ENCODE measurements at regions not wholly inside any gene's neighbourhood (a gene's known extent, or its start where the extent isn't known, plus 50 kb on each side); places are given as distances from the start of the nearest gene placed in this dataset.

DNA sequence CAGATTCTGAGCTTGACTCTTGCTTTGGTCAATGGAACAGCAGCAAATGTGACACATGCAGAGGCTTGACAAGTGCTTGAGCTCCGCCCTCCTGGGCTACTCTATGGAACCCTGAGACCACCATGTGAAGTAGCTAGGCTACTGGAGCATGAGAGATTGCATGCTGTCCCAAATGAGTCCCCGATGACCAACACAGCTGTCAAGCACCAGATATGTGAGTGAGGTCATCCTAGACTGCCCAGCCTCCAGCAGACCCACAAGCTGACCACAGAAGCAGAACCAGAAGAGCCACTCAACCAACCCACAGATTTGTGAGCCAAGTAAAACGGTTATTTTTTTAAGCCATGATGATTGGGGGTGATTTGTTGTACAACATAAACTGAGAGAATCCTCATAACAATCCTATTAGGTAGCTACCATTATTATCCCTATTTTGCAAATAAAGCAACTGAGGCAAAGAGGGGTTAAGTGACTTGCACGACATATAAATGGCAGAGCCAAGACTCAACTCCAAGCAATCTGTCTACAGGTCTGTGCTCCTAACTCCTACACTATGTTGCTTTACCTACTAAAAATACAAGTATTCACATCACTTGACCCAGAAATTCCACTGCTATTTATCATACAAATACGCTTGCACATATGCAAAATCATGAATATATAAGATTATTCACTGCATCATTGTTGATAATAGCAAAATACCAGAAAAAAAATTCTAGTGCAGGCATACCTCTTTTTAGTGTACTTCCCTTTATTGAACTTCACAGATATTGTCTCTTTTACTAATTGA lies 136.2 kb downstream of the NDUFA12 start:
- 91% methylated on average over 4 of the region's 5 CpGs for WGBS (ENCODE audit: insufficient coverage)
- Mint-ChIP-seq H3K36me3 (no peaks in the 10 kb centered on the region), H3K27me3 (ENCODE audit: low read depth in 2 of 2) (peaks cover 18 to 32% of the 10 kb centered on the region in 2 donors), H3K4me3 (no peak overlapping the region), H3K27ac (no peak overlapping the region), H3K9me3 (no peaks in the 10 kb centered on the region), H3K4me1 (no peaks in the 10 kb centered on the region)
- peaks cover 3% of the 10 kb centered on the region for H3K27me3 ChIP-seq (ENCODE audit: control insufficient read depth, insufficient read depth, low read length)
- H3K9me3 ChIP-seq (ENCODE audit: control insufficient read depth, insufficient read depth, low read length) = no peaks in the 10 kb centered on the region
- H3K27ac ChIP-seq (ENCODE audit: low read length) = no peak overlapping the region
- H3K36me3 ChIP-seq (ENCODE audit: control insufficient read depth, insufficient read depth, low read length) = no peaks in the 10 kb centered on the region
- TF ChIP-seq, protein P1, sequence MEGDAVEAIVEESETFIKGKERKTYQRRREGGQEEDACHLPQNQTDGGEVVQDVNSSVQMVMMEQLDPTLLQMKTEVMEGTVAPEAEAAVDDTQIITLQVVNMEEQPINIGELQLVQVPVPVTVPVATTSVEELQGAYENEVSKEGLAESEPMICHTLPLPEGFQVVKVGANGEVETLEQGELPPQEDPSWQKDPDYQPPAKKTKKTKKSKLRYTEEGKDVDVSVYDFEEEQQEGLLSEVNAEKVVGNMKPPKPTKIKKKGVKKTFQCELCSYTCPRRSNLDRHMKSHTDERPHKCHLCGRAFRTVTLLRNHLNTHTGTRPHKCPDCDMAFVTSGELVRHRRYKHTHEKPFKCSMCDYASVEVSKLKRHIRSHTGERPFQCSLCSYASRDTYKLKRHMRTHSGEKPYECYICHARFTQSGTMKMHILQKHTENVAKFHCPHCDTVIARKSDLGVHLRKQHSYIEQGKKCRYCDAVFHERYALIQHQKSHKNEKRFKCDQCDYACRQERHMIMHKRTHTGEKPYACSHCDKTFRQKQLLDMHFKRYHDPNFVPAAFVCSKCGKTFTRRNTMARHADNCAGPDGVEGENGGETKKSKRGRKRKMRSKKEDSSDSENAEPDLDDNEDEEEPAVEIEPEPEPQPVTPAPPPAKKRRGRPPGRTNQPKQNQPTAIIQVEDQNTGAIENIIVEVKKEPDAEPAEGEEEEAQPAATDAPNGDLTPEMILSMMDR (IDR thresholded peaks at IDR 0.05) = no peak
- H3K4me3 ChIP-seq (ENCODE audit: low read length) = no peak overlapping the region
- H3K4me1 ChIP-seq (ENCODE audit: control insufficient read depth, insufficient read depth, low read length) = no peaks in the 10 kb centered on the region
- ATAC-seq = no peak
- intact Hi-C loops (cut with micrococcal nuclease) = no loop called here
- no peak for DNase-seq

DNA sequence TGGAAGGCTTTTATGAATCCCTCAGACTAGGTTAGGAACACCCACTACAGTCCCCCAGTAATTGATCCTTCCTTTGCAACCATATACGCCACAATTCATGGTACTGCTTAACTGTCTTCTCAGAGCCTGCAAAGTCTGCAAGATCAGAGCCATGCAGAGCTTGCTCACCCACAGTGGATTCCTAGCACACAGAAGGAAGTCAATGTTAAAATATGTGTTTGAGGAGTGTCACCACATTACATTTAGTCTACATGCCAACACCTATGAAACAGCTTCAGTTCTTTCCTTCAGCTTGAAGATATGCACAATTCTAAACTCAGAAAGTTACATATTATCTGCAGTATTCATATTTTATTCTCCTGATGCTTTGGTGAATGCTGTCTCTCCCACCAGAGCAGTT lies 138.5 kb downstream of the NDUFA12 start:
- Mint-ChIP-seq H3K27ac (no peak overlapping the region), H3K9me3 (no peaks in the 10 kb centered on the region), H3K4me1 (no peaks in the 10 kb centered on the region), H3K27me3 (ENCODE audit: low read depth in 2 of 2) (peaks cover under 1 to 17% of the 10 kb centered on the region in 2 donors), H3K36me3 (no peaks in the 10 kb centered on the region), H3K4me3 (no peak overlapping the region)
- Histone ChIP-seq H3K27ac (ENCODE audit: low read length) (no peak overlapping the region), H3K36me3 (ENCODE audit: control insufficient read depth, insufficient read depth, low read length) (no peaks in the 10 kb centered on the region), H3K4me1 (ENCODE audit: control insufficient read depth, insufficient read depth, low read length) (no peaks in the 10 kb centered on the region), H3K4me3 (ENCODE audit: low read length) (no peak overlapping the region), H3K9me3 (ENCODE audit: control insufficient read depth, insufficient read depth, low read length) (no peaks in the 10 kb centered on the region), H3K27me3 (ENCODE audit: control insufficient read depth, insufficient read depth, low read length) (no peaks in the 10 kb centered on the region)
- no peak for ATAC-seq
- intact Hi-C loops (cut with micrococcal nuclease) = no loop called here
- DNase-seq = no peak
- TF ChIP-seq, protein P1 (IDR thresholded peaks at IDR 0.05) = no peak
- WGBS (ENCODE audit: insufficient coverage) = 94% methylated on average over 1 of the region's 1 CpG

DNA sequence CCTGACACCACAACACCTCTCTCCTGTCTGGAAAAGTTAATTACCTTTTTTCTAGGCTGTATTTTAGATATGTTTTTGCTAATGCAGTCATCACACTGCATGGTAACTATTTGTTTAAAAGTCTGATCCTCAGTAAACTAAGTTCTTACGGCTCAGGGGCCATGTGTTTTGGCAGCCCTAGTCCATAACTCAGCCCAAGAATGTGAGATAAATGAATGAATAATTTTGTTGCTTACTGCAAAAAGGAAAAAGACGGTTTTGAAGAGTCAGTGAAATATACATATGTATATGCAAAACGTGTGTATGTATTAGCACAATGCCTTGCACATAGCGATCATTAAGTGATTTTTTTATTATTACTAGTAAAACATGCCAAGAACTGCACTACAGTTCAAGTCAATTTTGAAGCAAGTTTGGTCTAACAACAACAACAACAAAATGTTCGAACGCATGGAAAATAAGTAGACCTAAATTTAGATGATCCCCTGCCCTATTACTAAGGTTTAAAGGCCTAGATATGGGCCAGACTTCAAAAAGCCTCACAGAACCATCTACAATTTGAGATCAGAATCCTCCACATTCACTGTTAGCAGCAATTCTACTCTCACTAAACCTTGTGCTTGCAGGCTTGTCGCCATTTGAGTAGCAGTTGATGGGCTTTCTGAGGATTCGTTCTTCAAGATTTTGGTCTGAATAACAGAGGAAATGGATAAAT lies 140.0 kb downstream of the NDUFA12 start:
- H3K4me3 Mint-ChIP-seq = no peak overlapping the region
- DNase-seq (no peak), ATAC-seq (no peak)
- intact Hi-C loops (cut with micrococcal nuclease) = no loop called here
- Histone ChIP-seq H3K36me3 (ENCODE audit: control insufficient read depth, insufficient read depth, low read length) (no peaks in the 10 kb centered on the region), H3K27me3 (ENCODE audit: control insufficient read depth, insufficient read depth, low read length) (no peaks in the 10 kb centered on the region), H3K4me3 (ENCODE audit: low read length) (no peak overlapping the region), H3K27ac (ENCODE audit: low read length) (no peak overlapping the region), H3K4me1 (ENCODE audit: control insufficient read depth, insufficient read depth, low read length) (no peaks in the 10 kb centered on the region), H3K9me3 (ENCODE audit: control insufficient read depth, insufficient read depth, low read length) (no peaks in the 10 kb centered on the region)
- 94% methylated on average over 7 of the region's 8 CpGs for WGBS (ENCODE audit: insufficient coverage)
- H3K27ac Mint-ChIP-seq = no peak overlapping the region
- H3K36me3 Mint-ChIP-seq = no peaks in the 10 kb centered on the region
- TF ChIP-seq, protein P1 (IDR thresholded peaks at IDR 0.05) = no peak
- peaks cover 0 to 10% of the 10 kb centered on the region in 2 donors for H3K27me3 Mint-ChIP-seq (ENCODE audit: low read depth in 2 of 2)
- H3K9me3 Mint-ChIP-seq = no peaks in the 10 kb centered on the region
- H3K4me1 Mint-ChIP-seq = no peaks in the 10 kb centered on the region
